ENCODE measurements at regions not wholly inside any gene's neighbourhood (a gene's known extent, or its start where the extent isn't known, plus 50 kb on each side); places are given as distances from the start of the nearest gene placed in this dataset.

- no peak for DNase-seq
Observed at GRCh38 chr3:56983427-56983826, 77.0 kb upstream of the SPATA12 start.

- DNase-seq = no peak
Observed at GRCh38 chr3:56981445-56982230, 78.8 kb upstream of the SPATA12 start.

GRCh38 chr3:56980798-56981390 lies 79.6 kb upstream of the SPATA12 start:
- DNase-seq = peak; percentile 96

GRCh38 chr3:56980243-56980642 lies 80.2 kb upstream of the SPATA12 start:
- DNase-seq = peak; percentile 38

- no peak for DNase-seq
Observed at GRCh38 chr3:56979791-56980190, 80.7 kb upstream of the SPATA12 start.

GRCh38 chr3:56977561-56977889 lies 82.9 kb upstream of the SPATA12 start:
- no peak for DNase-seq

- DNase-seq = peak; percentile 73
Observed at GRCh38 chr3:56976651-56977560, 83.6 kb upstream of the SPATA12 start.

- no peak for DNase-seq
Observed at GRCh38 chr3:56975567-56975966, 84.9 kb upstream of the SPATA12 start.

GRCh38 chr3:56974247-56974930 lies 86.1 kb upstream of the SPATA12 start:
- DNase-seq = no peak

GRCh38 chr3:56971816-56972215 lies 88.6 kb upstream of the SPATA12 start:
- DNase-seq = no peak

- no peak for DNase-seq
Observed at GRCh38 chr3:56971261-56971660, 89.2 kb upstream of the SPATA12 start.

GRCh38 chr3:56970461-56970879 lies 90.0 kb upstream of the SPATA12 start:
- DNase-seq = peak; percentile 88

- no peak for DNase-seq
Observed at GRCh38 chr3:56969851-56970250, 90.6 kb upstream of the SPATA12 start.

- no peak for DNase-seq
Observed at GRCh38 chr3:56966509-56966908, 94.0 kb upstream of the SPATA12 start.

GRCh38 chr3:56966104-56966503 lies 94.4 kb upstream of the SPATA12 start:
- no peak for DNase-seq

GRCh38 chr3:56962922-56963321 lies 97.5 kb upstream of the SPATA12 start:
- no peak for DNase-seq

GRCh38 chr3:56962206-56962605 lies 98.3 kb upstream of the SPATA12 start:
- no peak for DNase-seq

GRCh38 chr3:56960234-56960917 lies 100.1 kb upstream of the SPATA12 start:
- no peak for DNase-seq

GRCh38 chr3:56958879-56959278 lies 101.6 kb upstream of the SPATA12 start:
- no peak for DNase-seq

- DNase-seq = no peak
Observed at GRCh38 chr3:56957522-56957921, 102.9 kb upstream of the SPATA12 start.

GRCh38 chr3:56956906-56957305 lies 103.6 kb upstream of the SPATA12 start:
- no peak for DNase-seq

- DNase-seq = no peak
Observed at GRCh38 chr3:56955492-56956111, 104.9 kb upstream of the SPATA12 start.

Measured in MV-4-11 (cell line).